PC-3 (cell line): ENCODE measurements at regions not wholly inside any gene's neighbourhood (a gene's known extent, or its start where the extent isn't known, plus 50 kb on each side); places are given as distances from the start of the nearest gene placed in this dataset.

ENCODE experiments used
- EZH2 ChIP-seq: fragments of 300-600 bp; sonication (generic); IDR thresholded peaks from one replicate; pipeline ENCODE4 v1.6.1; 2017; ENCODE audit warnings: antibody characterized with exemption, mild to moderate bottlenecking, low read length; ENCODE audit not compliant: unreplicated experiment
- TF ChIP-seq, protein P1 (sequence below): fragments of 300-600 bp; sonication (generic); conservative IDR thresholded peaks from 2 replicates; pipeline ENCODE4 v1.5.1; 2017; ENCODE audit warnings: antibody characterized with exemption, low read depth, mild to moderate bottlenecking, low read length

DNA sequence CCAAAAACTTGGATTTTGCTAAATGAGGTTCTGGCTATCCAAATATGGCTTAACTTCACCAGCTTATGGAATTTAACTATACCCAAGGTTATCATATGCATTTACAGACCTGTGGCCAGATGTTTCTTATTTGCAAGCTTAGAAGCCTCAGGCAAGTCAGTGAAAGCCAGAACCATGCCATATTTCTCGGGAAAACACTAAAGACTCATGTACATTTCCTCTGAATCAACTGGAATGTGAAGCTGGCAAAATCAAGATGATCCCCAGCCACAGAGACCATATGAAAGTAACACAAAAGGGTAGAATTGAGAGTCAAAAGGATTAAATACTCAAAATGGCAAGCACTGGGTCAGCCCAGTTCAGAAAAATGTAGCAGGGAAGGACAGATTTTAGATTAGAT lies 76.4 kb upstream of the SLC1A1 start:
- TF ChIP-seq, protein P1, sequence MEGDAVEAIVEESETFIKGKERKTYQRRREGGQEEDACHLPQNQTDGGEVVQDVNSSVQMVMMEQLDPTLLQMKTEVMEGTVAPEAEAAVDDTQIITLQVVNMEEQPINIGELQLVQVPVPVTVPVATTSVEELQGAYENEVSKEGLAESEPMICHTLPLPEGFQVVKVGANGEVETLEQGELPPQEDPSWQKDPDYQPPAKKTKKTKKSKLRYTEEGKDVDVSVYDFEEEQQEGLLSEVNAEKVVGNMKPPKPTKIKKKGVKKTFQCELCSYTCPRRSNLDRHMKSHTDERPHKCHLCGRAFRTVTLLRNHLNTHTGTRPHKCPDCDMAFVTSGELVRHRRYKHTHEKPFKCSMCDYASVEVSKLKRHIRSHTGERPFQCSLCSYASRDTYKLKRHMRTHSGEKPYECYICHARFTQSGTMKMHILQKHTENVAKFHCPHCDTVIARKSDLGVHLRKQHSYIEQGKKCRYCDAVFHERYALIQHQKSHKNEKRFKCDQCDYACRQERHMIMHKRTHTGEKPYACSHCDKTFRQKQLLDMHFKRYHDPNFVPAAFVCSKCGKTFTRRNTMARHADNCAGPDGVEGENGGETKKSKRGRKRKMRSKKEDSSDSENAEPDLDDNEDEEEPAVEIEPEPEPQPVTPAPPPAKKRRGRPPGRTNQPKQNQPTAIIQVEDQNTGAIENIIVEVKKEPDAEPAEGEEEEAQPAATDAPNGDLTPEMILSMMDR: no peak
- TF ChIP-seq EZH2: no peak
